A673 (cell line): ENCODE measurements at regions not wholly inside any gene's neighbourhood (a gene's known extent, or its start where the extent isn't known, plus 50 kb on each side); places are given as distances from the start of the nearest gene placed in this dataset.

Experiments
- EZH2 ChIP-seq: fragments of 200-600 bp; sonication (generic); IDR thresholded peaks from 2 replicates; pipeline ENCODE4 v1.6.1; 2017; ENCODE audit warnings: borderline replicate concordance, low read depth, mild to moderate bottlenecking, mixed read lengths, antibody characterized with exemption, low read length; ENCODE audit not compliant: poor library complexity, severe bottlenecking
- TF ChIP-seq, protein P1 (sequence below): fragments of 300-800, 200-600 bp; sonication (generic); conservative IDR thresholded peaks from 2 replicates; pipeline ENCODE4 v1.5.1; 2017; ENCODE audit warnings: low read depth, mild to moderate bottlenecking, antibody characterized with exemption, low read length, moderate library complexity, mixed read lengths

DNA sequence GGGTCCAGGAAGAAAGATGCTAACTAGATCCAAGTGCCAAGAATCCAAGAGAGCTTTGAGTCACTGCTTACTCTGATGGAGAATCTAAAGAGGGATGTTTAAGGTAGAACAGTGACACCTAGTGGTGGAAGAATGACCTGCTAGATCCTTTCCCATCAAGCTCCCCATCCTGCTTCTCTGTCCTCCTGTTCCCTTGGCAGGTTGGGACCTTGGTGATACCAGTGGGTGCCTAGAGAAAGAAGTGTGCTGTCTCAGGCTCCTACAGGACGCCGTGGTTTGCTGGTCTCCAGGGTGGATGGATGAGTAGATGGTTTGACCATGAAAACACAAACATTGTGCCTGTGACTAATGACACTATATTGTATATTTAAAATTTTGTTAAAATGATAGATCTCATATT, 383.7 kb downstream of the TMEM135 start:
- TF ChIP-seq, protein P1, sequence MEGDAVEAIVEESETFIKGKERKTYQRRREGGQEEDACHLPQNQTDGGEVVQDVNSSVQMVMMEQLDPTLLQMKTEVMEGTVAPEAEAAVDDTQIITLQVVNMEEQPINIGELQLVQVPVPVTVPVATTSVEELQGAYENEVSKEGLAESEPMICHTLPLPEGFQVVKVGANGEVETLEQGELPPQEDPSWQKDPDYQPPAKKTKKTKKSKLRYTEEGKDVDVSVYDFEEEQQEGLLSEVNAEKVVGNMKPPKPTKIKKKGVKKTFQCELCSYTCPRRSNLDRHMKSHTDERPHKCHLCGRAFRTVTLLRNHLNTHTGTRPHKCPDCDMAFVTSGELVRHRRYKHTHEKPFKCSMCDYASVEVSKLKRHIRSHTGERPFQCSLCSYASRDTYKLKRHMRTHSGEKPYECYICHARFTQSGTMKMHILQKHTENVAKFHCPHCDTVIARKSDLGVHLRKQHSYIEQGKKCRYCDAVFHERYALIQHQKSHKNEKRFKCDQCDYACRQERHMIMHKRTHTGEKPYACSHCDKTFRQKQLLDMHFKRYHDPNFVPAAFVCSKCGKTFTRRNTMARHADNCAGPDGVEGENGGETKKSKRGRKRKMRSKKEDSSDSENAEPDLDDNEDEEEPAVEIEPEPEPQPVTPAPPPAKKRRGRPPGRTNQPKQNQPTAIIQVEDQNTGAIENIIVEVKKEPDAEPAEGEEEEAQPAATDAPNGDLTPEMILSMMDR, result peak; percentile 80
- no peak for TF ChIP-seq EZH2
